ENCODE measurements at regions not wholly inside any gene's neighbourhood (a gene's known extent, or its start where the extent isn't known, plus 50 kb on each side); places are given as distances from the start of the nearest gene placed in this dataset.

DNA sequence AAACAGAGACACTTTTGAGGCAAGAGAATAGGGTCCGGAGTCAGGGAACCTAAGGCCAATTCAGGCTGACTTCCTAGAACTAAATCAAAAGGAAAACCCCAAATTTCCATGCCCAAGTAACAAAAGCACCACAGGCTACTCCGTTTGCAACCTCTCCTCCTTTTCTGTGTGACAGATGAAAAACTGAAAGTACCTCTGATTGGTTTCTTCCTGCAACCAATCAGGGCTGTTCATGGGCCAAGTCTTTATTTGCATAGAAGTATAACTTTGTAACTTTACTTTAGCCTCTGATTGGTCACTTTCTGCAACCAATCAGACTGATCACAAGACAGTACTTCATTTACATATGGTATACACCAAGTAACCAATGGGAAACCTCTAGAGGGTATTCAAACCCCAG, 239.9 kb upstream of the KCND2 start:
- H3K27me3 ChIP-seq (ENCODE audit: insufficient read depth) = no peaks in the 10 kb centered on the region
- H4K20me1 ChIP-seq (replicated peaks; ENCODE audit: insufficient read depth) = no peaks in the 10 kb centered on the region
- Mint-ChIP-seq H3K27ac (no peak overlapping the region), H3K36me3 (ENCODE audit: low read depth) (peaks cover 4% of the 10 kb centered on the region; the same call in 1 of the 3 replicates), H3K27me3 (ENCODE audit: insufficient read depth, low read depth, poor library complexity) (peaks cover 2% of the 10 kb centered on the region), H3K4me1 (peaks cover 23% of the 10 kb centered on the region), H3K9me3 (peaks cover 2% of the 10 kb centered on the region; the same call in 1 of the 3 replicates), H3K4me3 (no peak overlapping the region)
- ATAC-seq (peak; percentile 88), DNase-seq (ENCODE audit: low spot score) (peak; percentile 66)
- H3K4me1 ChIP-seq (ENCODE audit: insufficient read depth) = peaks cover 15% of the 10 kb centered on the region
- no peak overlapping the region for H3K27ac ChIP-seq (ENCODE audit: low read depth)
- H3K4me3 ChIP-seq = peak overlapping the region; percentile 7; the same call in 1 of the 2 replicates
- H3K36me3 ChIP-seq (ENCODE audit: insufficient read depth) = no peaks in the 10 kb centered on the region
- H3K79me2 ChIP-seq (replicated peaks; ENCODE audit: insufficient read depth) = no peaks in the 10 kb centered on the region
- TF ChIP-seq EZH2 (IDR thresholded peaks at IDR 0.05; ENCODE audit: low read depth, unreplicated experiment) (no peak), ZNF331 (CRISPR knock-in tag; IDR thresholded peaks at IDR 0.05; ENCODE audit: low read depth) (no peak), ZNF114 (CRISPR knock-in tag; IDR thresholded peaks at IDR 0.05) (no peak), STAT1 (IDR thresholded peaks at IDR 0.05; ENCODE audit: unreplicated experiment) (no peak), NANOG (IDR thresholded peaks at IDR 0.05; ENCODE audit: borderline replicate concordance) (no peak), REST (IDR thresholded peaks at IDR 0.05; ENCODE audit: unreplicated experiment) (no peak), EZH2phosphoT487 (IDR thresholded peaks at IDR 0.05; ENCODE audit: unreplicated experiment) (no peak), CTCF (conservative IDR thresholded peaks at IDR 0.05; ENCODE audit: low read depth in 2 of 2) (no peak), ETS1 (IDR thresholded peaks at IDR 0.05) (no peak), JUNB (IDR thresholded peaks at IDR 0.05; ENCODE audit: unreplicated experiment) (no peak), POLR2AphosphoS5 (IDR thresholded peaks at IDR 0.05; ENCODE audit: low read depth) (no peak), ZNF462 (CRISPR knock-in tag; IDR thresholded peaks at IDR 0.05) (no peak), CREB1 (CRISPR knock-in tag; IDR thresholded peaks at IDR 0.05; ENCODE audit: low read depth) (no peak)
- H3K9me2 ChIP-seq (ENCODE audit: insufficient read depth) = peaks cover 3% of the 10 kb centered on the region; the same call in 1 of the 2 replicates
- no peaks in the 10 kb centered on the region for H3F3A ChIP-seq (replicated peaks; ENCODE audit: low read depth)
- no peak overlapping the region for H2AFZ ChIP-seq
- no peak overlapping the region for H3K4me2 ChIP-seq

Data from GM23338 (cell line).